ENCODE measurements at regions not wholly inside any gene's neighbourhood (a gene's known extent, or its start where the extent isn't known, plus 50 kb on each side); places are given as distances from the start of the nearest gene placed in this dataset.
"Not testable (repeated sequence)": the region's sequence is repeated elsewhere in the genome, so short reads cannot be mapped to it uniquely, and the experiment has no call there.

DNA sequence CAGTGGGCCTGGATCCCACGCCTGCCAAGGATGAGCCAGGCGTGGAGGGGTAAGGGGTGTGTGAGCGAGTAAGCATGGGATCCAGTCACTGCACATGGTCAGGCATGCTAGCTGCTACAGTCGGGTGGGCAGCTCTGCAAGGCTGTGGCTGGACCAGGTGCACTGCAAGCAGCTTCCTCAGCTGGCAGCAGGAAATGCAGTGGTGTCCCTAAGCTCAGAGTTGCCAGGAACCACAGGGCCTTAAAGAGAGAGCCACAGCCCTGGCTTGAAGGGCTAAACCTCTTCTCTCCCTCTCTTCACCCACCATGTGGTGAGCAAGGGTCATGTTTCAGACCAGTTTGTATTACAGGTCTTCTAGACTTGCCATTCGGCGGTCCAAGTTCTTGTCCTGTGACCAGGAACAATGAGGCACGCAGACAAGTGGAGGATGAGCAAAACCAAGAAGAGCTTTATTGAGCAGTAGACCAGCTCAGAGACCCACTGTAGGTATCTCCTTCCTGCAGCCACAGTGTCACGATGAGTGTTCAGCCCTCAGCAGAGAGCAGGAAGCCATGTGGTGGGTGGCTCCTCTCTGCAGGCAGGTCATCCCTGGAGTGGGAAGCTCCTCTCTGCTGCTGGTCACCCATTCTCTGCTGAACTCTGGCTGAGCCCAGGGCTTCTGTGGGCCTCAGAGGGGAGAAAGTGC lies 511.9 kb downstream of the PYDC2 start:
- no peak for DNase-seq

DNA sequence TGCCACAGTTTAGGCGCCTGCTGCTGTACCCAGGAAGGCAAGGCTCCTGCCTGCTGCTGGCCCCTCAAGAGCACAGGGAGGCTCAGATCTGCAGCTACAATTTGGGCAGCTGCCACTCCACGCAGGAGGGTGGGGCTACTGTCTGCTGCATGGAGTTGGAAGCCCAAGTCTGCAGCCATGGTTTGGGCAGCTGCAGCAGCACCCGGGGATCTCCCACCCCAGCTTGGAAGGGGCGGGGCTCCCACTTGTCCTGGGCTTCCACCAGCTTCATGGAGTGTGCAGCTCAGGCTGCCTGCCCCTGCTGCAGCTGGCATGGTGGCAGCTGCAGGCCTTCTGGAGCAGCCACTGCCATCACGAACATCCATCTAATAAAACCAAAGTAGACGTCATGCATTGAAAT lies 512.9 kb downstream of the PYDC2 start:
- DNase-seq: no peak

DNA sequence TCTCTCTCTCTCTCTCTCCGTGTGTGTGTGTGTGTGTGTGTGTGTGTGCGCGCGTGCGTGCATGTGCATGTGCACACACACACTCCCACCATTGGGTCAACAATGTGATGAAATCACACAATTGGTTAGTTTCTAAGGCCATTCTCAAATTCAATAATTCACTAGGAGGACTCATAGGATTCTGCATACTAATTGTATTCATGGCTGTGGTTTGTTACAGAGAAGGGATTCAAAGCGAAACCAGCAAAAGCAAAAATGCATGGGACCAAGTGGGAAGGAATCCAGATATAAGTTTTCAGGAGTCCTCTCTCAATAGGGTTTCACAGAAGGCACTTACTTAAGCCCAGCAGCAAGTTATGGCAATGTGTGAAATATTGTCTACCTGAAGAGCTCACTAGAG lies 515.0 kb downstream of the PYDC2 start:
- DNase-seq: no peak

DNA sequence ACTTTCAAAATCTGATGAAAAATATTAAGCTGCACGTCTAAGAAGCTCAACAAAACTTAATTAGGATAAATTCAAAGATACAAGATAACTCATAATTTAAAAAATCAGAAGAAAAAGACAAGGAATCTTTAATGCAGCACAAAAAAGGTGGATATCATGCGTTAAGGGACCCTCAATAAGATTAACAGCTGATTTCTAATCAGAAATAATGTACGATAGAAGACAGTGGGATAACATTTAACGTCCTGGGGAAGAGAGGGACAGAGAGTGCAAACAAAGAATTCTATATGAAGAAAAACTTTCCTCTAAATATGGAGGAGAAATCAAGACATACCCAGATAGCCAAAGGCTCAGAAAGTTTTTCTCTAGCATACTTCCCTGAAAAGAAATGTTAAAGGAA lies 519.5 kb downstream of the PYDC2 start:
- no peak for DNase-seq

DNA sequence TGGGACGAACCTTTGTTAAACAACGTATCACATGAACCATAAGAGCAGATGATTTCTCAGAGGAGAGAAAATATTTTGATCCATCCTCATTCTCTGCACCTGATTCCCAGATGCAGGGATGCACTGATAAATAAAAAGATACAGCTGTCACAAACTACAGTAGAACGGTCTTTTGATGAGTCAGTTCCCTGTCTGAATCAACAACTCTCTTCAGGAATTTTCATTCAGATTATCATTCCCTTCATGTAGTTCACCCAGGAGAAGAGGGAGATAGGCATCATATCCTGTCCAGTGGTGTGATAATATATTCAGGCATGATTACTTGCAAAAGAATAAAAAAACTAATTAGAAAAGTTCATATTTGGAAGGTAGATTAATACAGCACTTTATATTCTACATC lies 521.5 kb downstream of the PYDC2 start:
- no peak for DNase-seq

DNA sequence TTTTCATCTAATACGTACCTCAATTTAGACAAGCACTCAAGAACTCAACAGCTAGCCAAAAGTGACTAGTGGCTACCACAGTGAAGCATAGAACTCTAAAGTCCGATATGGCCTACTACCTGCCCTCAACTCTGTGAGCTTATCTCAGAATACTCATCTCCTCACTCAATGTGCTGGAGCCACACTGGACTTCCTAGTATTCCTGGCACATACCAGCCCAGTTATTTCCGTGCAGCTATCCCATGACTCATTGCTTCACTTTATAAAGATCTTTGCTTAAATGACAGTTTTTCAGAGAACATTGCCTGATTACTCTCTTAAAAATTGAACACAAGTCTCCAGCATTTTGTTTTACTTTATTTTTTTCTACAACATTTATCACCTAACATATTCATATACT lies 524.7 kb downstream of the PYDC2 start:
- no peak for DNase-seq

DNA sequence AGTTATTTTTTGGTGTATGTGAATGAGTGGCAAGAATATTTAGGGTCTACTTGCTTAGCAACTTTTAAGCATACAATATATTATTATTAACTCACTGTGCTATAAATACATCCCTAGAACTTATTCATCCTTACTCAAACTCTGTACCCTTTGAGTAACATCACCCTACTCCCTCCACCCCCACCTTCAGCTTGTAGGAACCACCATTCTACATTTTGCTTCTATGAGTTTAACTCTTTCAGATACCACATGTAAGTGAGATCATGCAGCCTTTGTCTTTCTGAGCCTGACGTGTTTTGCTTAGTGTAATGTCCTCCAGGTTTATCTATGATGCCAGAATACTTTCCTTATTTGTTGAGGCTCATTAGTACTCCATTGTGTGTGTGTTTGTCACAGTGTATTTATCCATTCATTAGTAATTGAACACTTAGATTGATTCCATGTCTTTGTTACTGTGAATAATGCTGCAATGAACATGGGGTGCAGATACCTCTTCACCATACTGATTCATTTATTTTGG lies 526.9 kb downstream of the PYDC2 start:
- DNase-seq: no peak

DNA sequence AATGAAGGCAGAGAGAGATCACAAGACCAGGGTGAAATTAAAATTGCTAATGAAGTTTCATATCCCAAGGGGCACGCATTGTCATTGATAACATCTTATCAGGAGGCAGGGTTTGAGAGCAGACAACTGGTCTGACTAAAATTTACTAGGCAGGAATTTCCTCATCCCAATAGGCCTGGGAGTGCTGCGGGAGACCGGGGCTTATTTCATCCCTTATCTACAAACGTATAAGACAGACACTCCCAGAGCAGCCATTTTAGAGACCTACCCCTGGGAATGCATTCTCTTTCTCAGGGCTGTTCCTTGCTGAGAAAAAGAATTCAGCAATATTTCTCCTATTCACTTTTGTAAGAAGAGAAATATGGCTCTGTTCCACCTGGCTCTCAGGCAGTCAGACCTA lies 533.0 kb downstream of the PYDC2 start:
- DNase-seq: not testable (repeated sequence)

DNA sequence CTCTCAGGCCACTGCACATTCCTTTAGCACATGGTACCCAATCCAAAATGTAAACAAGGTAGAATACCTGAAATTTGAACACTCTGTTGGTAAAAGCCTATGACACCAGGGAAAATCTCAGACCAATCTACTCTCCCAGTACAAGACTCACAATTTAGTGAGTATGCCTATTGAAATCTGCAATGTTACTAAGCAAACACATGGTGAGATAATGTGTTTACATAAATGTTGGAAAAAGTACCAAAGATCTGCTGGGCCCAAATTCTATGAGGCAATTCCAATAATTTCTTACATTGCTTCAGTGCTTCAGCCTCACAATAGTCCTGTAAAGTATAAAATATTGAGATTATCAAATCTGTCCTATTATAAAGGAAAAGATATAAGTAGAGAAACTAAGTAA lies 536.1 kb downstream of the PYDC2 start:
- DNase-seq: no peak

DNA sequence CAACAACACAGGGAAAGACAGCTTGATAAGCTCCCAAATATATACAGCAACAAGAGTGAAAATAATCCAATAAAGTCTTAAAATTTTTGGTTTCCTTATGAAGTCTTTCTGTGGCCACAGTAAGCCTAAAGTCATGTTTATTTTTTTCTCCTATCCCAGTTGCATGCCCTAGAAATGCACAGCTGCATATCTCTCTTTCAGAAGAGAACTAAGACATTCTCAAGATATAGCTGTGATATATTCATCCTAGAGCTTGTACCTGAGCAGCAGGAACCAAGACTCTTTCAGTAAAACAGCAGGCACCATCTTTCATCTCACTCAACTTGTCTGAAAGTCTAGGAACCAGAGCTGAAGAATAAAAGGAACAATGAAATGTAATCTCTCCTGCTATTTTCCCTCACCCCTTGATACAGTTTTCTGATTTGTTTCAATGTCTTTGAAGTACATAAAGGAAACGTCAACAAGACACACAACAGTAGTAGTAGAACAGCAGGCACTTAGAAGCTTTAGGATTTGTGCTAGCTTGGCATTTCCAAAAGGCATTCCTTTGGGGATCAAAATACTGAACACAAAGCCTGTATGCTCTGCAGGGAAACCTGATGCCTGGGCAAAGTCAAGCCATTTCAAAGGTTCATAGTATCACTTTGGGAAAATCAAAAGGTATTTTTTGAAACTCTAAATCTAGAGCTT lies 536.8 kb downstream of the PYDC2 start:
- DNase-seq: no peak

DNA sequence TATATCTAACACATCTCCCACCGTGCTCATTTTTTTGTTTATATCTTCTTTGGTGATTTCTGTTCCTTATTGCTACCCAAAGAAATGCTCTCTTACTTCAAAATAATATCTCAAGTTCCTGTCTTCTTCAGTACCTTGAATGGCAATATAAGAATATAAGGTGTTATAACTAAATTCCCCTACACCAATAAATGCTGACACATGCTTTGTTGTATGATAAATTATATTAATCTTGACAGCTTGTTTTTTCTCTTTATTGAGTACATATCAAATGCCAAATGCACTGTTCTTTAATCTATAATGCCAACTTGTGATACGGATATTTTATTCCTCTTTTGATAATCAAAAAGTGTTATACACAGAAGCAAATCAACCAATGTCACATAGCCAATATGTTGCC lies 540.3 kb downstream of the PYDC2 start:
- DNase-seq: no peak

DNA sequence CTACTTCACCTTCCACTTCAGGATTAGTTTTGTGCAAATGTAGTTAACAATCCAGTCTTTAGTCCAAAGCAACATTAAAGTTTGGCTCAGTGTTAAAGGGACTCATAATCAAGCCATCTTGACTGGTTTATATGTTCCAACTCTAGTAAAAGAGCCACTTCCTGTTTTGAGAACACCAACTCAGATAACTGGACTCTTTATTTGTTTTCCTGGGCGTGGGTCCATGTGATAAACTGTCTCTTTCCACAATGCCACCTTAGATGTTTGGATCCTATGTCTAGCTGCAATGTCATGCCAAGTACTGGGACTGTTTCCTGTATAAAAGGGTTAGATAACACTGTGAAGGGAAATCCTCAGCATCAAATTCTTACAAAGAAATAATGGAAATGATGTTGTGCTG lies 545.0 kb downstream of the PYDC2 start:
- no peak for DNase-seq

DNA sequence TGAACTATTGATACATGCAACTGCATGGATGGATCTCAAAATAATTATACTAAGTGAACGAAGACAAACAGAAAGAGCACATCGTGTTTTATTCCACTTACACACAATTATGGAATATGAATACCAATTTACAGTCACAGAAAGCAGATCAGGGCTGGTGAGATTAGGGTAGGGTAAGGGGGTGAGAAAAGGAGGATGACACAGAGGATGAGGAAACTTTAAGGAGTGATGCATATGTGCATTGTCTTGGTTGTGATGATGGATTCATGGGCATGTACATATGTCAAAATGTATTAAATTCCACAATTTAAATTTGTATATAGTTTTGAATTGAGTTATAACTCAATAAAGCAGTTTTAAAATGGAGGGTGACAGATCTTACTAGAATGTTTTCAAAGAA lies 548.9 kb downstream of the PYDC2 start:
- DNase-seq: no peak

DNA sequence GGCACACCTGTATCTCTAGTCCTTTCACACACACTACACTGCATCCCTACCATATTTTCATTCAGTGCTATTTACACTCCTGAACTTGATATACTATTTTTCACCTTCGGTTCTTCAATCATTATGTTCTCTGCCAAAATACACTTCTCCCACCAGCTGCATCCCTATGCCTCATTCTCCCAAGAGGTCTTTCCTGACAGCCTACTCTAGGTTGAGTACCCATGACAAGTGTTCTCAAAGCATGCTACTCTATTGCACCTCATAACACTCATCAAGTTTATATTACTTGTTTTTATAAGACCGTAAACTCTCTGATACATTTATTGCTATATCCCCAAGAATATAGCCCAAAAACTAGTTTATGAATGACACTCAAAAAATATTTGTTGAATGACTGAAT lies 549.5 kb downstream of the PYDC2 start:
- no peak for DNase-seq

DNA sequence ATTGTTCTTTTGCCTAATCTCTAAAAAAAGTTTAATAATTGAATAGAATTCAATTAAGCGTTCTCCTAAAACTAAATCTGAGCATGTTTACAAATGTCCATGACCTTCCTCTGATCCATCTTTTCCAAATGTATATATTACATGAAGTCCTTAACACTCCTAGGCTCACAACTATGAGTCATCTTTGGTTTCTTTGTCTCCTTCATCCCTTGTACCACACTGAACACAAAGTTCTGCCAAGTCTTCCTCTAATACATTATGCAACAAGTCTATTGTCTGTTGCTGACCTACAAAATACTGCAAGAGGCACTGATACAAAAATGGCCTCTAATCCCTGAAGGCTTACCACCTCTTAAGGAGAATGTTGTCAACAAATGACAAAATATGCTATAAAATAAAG lies 550.2 kb downstream of the PYDC2 start:
- DNase-seq: no peak

DNA sequence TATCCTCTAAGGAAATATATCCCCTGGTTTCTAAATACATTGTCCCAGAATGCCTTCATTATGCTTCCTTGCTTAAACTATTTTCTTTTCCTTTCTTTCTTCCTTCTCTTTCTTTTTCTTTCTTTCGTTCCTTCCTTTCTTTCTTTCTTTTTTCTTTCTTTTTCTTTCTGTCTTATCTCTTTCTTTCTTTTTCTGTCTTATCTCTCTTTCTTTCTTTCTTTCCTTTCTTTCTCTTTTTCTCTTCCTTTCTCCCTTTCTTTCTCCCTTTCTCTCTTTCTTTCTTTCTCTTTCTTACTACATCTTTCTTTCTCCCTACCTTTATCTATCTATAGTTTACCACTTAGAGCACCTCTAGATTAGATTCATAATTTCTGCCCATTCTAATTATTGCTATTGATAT lies 552.1 kb downstream of the PYDC2 start:
- DNase-seq: no peak

DNA sequence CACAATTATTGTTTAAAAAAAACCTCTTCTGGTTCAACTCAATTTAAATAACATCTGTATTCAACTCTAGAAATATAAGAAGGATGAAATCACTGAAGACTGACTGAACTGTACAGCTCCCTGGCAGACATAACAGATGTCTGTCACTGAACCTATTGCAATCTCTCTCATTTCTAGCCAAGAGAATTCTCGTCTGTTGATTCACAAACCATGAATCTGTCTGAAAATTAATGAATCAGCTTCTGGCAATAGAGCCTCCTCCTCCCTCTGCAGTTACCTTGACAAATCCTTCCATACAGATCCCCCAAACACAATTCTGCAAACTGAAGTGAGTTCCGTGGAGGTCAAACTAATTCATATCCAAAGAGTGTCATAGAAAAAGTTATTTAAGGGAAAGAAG lies 561.4 kb downstream of the PYDC2 start:
- DNase-seq: peak; percentile 33

DNA sequence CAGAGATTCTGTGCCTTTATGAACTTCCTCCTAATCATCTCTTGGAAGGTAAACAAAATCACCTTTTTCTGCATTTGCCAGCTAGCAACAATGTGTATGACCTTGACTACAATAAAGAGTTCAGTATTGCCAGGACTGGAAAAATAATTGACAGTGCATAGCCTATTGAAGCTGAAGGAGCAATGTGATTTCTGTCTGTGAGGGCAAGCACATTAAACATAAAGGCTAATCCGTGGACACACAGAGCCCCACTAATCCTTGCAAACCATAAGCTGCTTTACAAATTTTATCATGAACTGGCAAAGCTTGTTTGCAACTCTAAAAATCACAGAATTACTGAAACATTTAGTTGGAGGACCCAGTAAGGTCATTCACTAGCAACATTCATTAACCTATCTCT lies 563.8 kb downstream of the PYDC2 start:
- no peak for DNase-seq

DNA sequence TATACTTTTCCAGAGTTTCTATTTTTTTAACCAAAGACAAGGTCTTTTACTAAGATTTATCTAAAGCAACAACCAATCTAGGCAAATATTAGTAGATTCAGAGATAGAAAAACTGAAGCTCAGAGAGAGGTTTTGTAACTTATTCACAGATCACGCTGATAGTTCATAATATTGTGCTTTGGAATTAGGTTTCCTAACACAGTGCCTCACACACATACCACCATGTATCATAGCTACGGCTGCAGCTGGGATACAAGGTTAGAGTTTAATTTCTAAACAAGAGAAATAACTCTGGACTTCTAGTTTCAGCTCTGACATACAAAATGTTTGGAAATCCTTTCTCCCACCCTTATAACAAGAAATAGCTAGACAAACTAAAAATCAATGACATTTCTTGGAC lies 565.7 kb downstream of the PYDC2 start:
- DNase-seq: no peak

DNA sequence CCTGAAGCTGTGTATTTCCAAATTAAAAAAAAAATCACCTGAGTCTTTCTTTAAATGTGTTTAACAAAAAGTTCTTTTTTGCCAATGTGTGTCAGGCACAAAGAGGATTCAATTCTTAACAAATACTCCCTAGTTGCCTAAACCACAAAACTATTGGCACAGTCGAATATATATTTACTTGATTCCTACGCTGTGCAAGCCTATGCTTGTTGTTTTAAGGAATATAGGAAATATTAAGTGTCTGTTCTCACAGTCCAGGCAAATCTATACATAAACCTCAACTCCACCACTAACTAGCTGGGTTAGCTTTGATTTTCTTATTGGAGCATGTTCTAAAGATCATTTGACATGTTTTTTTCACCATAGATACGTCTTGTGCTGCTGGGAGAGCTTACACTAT lies 571.0 kb downstream of the PYDC2 start:
- DNase-seq: no peak

DNA sequence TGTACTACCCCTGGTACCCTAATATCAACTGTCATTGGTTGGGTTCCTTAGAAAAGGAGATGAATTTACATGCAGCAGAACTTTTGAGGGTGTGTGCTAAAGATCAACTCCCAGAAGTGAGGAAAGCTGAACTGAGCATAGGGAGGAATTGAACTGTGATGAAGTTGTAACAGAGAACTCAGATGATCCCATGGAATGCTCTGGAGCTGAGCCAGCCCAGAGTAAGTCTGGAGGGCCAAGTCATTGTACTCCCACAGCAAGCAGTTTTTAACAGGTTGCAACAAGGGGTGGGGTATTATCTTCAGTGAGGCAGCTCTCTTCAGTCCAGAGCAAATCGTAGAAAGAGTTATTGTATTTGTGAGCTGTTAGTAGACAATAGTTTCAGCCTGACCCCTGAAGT lies 572.3 kb downstream of the PYDC2 start:
- DNase-seq: no peak

DNA sequence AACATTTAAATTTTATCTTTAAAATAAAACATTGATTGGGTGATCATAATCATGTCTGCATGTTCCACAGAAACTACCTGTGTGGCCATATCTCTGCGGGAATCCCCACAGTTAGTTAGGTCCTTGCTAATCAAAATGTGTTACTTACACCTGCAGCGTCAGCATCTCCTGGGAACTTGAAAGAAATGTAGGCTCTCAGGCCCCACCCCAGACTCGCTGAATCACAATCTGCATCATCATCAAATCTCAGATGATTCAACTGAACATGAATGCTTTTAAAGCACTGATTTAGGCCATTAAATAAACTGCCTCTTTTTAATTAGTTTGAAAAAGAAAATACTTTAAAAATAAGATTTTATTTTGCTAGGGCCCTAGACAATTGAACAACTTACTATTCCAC lies 577.8 kb downstream of the PYDC2 start:
- DNase-seq: no peak

DNA sequence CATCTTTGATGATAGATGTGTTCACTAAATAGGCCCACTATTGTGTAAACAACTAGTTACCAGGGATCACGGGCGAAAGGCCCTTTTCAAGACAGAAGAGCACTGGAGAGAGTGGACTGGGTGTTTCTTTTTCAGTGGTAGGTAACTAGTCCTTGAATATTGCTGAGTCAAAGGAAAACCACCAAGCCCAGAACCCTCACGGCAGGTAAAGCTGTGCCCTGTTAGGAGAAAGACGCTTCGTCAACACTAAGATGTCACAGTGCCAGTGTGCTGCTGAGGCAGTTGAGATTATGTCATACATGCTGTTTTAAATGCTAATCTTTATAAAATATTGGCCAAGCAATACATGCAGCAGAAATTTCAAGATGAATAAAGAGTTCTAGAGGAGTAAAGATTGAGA lies 578.6 kb downstream of the PYDC2 start:
- no peak for DNase-seq

DNA sequence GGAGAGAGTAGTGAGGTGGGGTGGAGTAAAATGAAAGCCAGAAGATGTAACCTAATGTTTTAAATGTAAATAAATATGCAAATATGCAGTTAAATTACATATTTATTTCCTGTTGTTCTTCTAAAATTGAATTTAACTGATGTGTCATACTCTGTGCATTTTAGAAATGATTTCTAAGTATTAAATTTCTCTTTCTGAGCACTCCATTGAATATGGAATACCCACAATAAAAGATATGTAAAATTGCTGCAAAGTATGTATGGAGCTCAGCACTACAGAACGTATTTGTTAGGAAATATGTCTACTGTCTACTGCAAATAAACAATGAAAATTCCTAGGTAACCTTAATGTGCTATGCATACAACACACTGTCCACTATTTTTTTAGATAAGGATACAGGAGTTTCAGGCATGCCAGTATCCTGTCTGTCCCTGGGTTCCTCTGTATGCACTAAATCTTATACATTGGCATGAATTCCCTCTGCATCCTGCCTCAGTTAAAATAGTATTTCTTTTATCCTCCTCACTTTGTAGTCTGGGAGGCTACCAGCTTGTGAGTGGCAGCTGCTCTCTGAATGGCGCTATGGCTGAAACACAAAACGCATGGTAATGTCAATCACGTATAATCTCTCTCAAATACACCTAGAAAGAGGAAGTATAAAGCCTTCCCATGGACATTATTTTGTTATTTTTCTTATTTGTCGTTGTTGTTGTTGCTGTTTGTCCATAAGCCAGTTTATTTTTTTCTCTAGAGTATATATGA lies 579.5 kb downstream of the PYDC2 start:
- DNase-seq: no peak

All from fibroblast of skin of scalp (primary cell).